Activated CD8-positive, alpha-beta memory T cell treated with anti-CD3 and anti-CD28 coated beads, Interleukin-2, amount 10 ng/mL, durations not matched to agents 7 days and 5 days (primary cell): ENCODE measurements at regions not wholly inside any gene's neighbourhood (a gene's known extent, or its start where the extent isn't known, plus 50 kb on each side); places are given as distances from the start of the nearest gene placed in this dataset.

Experiments
- ATAC-seq: fragments of 150-1000 bp; cut with Tn5 transposase; one replicate; pipeline ENCODE4 v1.10.0; 2021; ENCODE audit warnings: moderate library complexity
- CTCF ChIA-PET: fragments of 350-600 bp; sonication (Branson Sonifier 250); formaldehyde crosslinking; loops from one replicate; lab custom pipeline; 2021; ENCODE audit warnings: antibody characterized with exemption; lab: Charles Lee
- DNase-seq: peaks from one replicate; pipeline ENCODE4 v3.0.0-alpha.2; 2020
- H3K27ac Mint-ChIP-seq: one replicate; pipeline ENCODE4 v1.8.0; 2021; ENCODE audit warnings: mild to moderate bottlenecking, mixed read lengths
- H3K27me3 Mint-ChIP-seq: one replicate; pipeline ENCODE4 v1.8.0; 2021; ENCODE audit warnings: mixed read lengths
- H3K36me3 Mint-ChIP-seq: one replicate; pipeline ENCODE4 v1.8.0; 2021; ENCODE audit warnings: mild to moderate bottlenecking, mixed read lengths
- H3K4me1 Mint-ChIP-seq: one replicate; pipeline ENCODE4 v1.8.0; 2021; ENCODE audit warnings: mixed read lengths
- H3K4me3 Mint-ChIP-seq: one replicate; pipeline ENCODE4 v1.8.0; 2021; ENCODE audit warnings: mild to moderate bottlenecking, moderate library complexity, mixed read lengths
- H3K9me3 Mint-ChIP-seq: one replicate; pipeline ENCODE4 v1.8.0; 2022; ENCODE audit warnings: low read depth, mixed read lengths

DNA sequence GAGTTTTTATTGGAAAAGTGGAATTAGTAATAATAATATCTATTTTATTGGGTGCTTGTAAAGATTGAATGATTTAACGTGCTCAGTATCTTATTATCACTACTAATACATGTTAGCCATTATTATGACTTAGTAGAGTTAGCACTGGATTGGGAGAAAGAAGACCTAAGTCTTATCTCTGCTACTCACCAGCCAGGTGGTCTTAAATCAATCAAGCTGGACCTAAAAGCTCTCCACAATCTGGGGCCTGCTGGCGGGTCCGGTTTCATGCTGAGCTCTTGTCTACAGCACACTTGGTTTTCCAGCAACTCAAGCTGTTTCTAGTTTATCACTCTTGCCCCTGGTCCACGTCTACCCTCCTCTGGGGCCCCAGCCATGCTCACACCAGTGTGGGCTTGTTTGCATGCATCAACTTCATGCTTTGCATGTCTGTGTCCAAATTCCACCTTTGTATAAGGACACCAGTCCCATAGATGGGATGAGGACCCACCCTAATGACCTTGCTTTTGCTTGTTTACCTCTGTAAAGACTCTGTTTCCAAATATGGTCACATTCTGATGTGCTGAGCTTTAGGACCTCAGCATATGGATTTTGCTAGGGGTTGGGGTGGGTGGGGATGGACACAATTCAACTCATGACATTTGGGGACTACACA, 363.1 kb downstream of the LPIN1 start:
- Mint-ChIP-seq H3K9me3 (no peaks in the 10 kb centered on the region), H3K4me1 (peaks cover 27% of the 10 kb centered on the region), H3K27ac (no peak overlapping the region), H3K36me3 (no peaks in the 10 kb centered on the region), H3K27me3 (peaks cover 6% of the 10 kb centered on the region), H3K4me3 (no peak overlapping the region)
- CTCF ChIA-PET, result no interaction called here
- DNase-seq (no peak), ATAC-seq (no peak)

DNA sequence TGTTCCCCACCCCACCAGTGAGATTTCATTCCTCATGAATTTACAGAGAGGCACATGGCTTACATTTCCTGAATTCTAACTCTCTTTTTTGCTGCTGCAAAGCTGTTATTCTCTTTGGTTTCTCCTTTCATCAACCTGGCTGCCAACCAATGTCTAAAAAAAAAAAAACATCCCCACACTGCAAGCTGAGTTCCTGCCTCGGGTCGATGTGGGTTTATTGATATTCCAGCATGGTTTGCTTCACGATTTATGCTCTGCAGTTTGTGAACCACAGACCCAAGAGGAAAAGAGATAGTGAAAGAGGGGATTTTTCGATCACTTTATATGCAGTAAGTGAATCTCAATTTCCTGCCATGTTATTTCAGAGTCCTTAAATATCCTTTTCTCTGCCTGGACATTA, 363.6 kb downstream of the LPIN1 start:
- ATAC-seq, result no peak
- Mint-ChIP-seq H3K27me3 (peaks cover 6% of the 10 kb centered on the region), H3K4me3 (no peak overlapping the region), H3K9me3 (no peaks in the 10 kb centered on the region), H3K36me3 (no peaks in the 10 kb centered on the region), H3K4me1 (peaks cover 27% of the 10 kb centered on the region), H3K27ac (no peak overlapping the region)
- DNase-seq, result no peak
- CTCF ChIA-PET, result no interaction called here

DNA sequence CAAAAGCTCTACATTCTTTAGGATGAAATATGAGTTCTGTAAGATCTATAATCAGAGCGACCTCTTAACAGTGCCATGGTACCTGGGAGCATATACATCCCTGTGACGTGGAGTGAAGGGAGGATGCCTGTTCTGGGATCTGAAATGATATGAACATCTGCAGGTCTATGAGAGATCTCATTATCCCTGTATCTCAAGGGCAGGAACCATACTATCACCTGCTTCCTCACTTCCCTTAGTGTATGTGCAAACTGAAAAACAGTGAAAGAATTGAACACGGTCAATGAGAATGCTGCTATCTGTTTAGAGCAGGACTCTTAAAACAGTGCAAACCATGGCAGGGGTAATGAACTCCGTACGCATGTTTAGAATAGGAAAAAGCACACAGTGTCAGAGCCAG, 364.0 kb downstream of the LPIN1 start:
- CTCF ChIA-PET, result no interaction called here
- no peak for DNase-seq
- Mint-ChIP-seq H3K36me3 (no peaks in the 10 kb centered on the region), H3K27ac (no peak overlapping the region), H3K27me3 (peaks cover 6% of the 10 kb centered on the region), H3K4me3 (no peak overlapping the region), H3K9me3 (no peaks in the 10 kb centered on the region), H3K4me1 (peaks cover 27% of the 10 kb centered on the region)
- ATAC-seq, result no peak

DNA sequence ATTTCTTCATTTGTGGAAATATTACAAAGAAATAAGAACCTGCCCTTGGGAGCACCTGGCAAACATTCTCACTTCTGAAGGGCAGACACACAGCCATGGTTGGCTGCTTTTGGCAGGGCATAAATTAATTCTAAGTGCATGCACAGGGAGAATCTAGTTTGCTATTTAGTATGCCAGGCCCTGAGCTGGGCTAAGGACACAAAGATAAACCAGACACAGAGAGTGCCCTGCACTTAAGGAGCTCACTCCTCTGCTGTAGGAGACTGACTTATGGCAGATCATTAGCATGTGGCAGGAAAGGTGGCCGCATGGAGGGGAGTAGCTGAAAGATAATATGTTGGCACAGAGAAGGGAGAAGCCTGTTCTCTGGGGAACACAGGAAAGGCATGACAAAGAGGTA, 367.0 kb downstream of the LPIN1 start:
- Mint-ChIP-seq H3K27ac (no peak overlapping the region), H3K36me3 (no peaks in the 10 kb centered on the region), H3K9me3 (no peaks in the 10 kb centered on the region), H3K27me3 (peaks cover 6% of the 10 kb centered on the region), H3K4me3 (no peak overlapping the region), H3K4me1 (peaks cover 12% of the 10 kb centered on the region)
- no peak for DNase-seq
- CTCF ChIA-PET, result no interaction called here
- no peak for ATAC-seq

- H3K4me1 Mint-ChIP-seq, result peaks cover 8% of the 10 kb centered on the region
- CTCF ChIA-PET, result no interaction called here
- H3K4me3 Mint-ChIP-seq, result no peak overlapping the region
- no peaks in the 10 kb centered on the region for H3K36me3 Mint-ChIP-seq
- no peak for ATAC-seq
- H3K27me3 Mint-ChIP-seq, result peaks cover 6% of the 10 kb centered on the region
- DNase-seq, result no peak
- H3K27ac Mint-ChIP-seq, result no peak overlapping the region
- no peaks in the 10 kb centered on the region for H3K9me3 Mint-ChIP-seq
Observed at GRCh38 chr2:12114816-12115215, 368.4 kb downstream of the LPIN1 start.

DNA sequence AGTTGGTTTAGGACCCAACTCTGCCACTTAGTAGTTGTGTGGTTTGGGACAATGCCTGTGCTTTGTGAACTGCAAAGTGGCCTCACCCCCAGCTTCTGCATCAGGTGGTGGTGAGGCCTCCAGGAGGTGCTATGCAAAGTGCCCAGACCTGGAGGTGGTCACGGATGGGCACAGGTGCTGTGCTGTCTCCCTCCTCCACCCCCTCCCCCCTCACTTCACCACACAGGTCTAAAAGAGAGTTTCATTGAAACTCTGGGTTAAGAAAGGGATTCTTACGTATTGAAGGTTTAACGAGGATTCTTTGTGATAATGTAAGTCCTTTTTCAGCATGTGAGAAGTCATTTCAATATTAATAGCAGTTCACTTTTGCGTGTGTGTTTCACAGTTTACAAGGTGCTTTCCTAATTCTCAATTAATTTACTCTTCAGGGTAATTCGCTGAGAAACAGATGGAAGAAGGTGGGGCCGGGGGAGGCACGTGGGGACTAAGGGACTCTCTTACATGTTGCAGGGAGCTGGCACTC, 369.9 kb downstream of the LPIN1 start:
- Mint-ChIP-seq H3K27me3 (peaks cover 6% of the 10 kb centered on the region), H3K36me3 (no peaks in the 10 kb centered on the region), H3K9me3 (no peaks in the 10 kb centered on the region), H3K27ac (no peak overlapping the region), H3K4me1 (no peaks in the 10 kb centered on the region), H3K4me3 (no peak overlapping the region)
- DNase-seq (no peak), ATAC-seq (no peak)
- CTCF ChIA-PET, result no interaction called here

DNA sequence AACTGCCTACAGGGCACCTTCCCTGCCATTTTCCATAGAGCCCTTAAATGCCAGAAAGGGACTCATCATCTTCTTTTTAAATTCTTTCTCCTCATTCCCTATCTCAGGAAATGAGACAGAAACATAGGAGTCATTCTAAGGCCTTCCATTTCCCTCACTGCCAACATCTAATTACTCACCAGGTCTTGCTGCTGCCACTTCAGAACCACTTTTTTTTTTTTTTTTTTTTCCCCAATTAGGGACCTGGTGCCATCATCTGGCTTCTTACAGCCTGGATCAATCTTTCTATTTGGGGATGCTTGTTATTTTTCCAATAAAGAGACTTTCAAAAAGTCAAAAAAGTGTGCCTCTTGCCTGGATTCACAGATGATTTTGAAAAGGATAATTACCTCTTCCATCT, 373.4 kb downstream of the LPIN1 start:
- Mint-ChIP-seq H3K36me3 (no peaks in the 10 kb centered on the region), H3K9me3 (no peaks in the 10 kb centered on the region), H3K27me3 (no peaks in the 10 kb centered on the region), H3K27ac (no peak overlapping the region), H3K4me1 (no peaks in the 10 kb centered on the region), H3K4me3 (no peak overlapping the region)
- DNase-seq (no peak), ATAC-seq (no peak)
- CTCF ChIA-PET, result no interaction called here

DNA sequence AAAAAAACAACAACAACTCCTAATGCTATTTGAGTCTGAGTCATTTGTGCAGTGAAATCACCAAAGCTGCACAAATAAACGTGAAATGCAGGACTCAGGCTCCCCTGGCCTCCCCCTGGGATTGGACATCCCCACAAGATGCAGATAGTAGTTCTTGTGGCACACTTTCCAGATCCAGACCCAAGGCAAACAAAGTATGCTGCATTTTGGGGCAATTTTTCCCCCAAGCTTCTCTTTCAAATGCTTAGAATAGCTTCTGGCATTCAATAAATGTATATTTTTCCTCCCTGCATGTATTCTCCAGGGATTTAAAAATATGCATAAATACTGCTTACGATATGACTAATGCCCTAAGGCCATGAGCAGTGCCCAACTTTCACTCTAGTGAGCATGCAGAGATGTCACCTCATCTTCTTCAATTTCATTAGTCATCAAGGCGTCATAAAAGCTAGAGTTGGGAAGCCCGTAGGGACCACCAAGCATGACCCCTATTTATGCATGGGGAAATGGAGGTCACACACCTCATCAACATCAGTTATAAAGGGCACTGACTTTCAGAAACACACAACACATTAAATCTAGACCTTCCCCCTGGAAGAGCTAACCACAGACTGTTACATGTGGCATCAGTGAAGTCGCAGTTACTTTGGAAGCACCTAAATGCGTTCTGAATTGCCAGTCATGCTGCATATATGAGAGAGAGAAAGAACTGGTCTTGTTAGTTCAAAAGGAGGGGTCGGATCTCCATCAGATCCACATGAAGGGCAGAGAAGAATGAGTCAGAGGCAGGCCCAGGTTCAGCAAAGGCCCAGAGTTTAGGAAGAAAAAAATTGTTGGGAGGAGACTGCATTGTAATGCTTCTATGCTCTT, 374.1 kb downstream of the LPIN1 start:
- CTCF ChIA-PET, result no interaction called here
- DNase-seq, result no peak
- no peak for ATAC-seq

GRCh38 chr2:12124790-12125189, 378.4 kb downstream of the LPIN1 start:
- H3K4me1 Mint-ChIP-seq, result peaks cover 7% of the 10 kb centered on the region
- H3K36me3 Mint-ChIP-seq, result no peaks in the 10 kb centered on the region
- H3K9me3 Mint-ChIP-seq, result peaks cover 4% of the 10 kb centered on the region
- no peak overlapping the region for H3K27ac Mint-ChIP-seq
- DNase-seq, result no peak
- no peaks in the 10 kb centered on the region for H3K27me3 Mint-ChIP-seq
- no peak overlapping the region for H3K4me3 Mint-ChIP-seq
- CTCF ChIA-PET, result no interaction called here
- no peak for ATAC-seq

More for the DNA sequence above, 374.1 kb downstream of the LPIN1 start:
- no peak overlapping the region for H3K4me3 Mint-ChIP-seq
- no peaks in the 10 kb centered on the region for H3K9me3 Mint-ChIP-seq
- H3K27ac Mint-ChIP-seq, result no peak overlapping the region
- no peaks in the 10 kb centered on the region for H3K27me3 Mint-ChIP-seq
- no peaks in the 10 kb centered on the region for H3K4me1 Mint-ChIP-seq
- no peaks in the 10 kb centered on the region for H3K36me3 Mint-ChIP-seq

DNA sequence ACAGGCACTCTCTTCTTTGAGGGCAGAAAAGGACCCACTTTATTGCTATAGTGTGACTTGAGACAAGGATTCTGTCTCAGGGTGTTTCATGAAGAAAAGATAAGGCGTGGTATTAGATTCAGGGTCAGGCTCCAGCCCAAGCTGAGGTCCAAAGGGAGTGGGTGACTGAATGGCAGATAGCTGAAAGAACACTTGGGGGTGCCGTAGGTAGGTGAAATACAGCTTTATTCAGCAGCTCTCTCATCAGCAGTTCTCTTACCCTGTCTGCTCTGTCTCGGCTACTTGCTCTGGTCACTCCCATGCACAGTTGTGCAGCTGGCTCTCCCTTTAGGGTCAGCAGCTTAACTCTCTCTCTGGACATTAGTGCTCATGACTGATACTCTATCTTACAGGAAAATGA, 379.9 kb downstream of the LPIN1 start:
- Mint-ChIP-seq H3K4me3 (no peak overlapping the region), H3K4me1 (peaks cover 7% of the 10 kb centered on the region), H3K36me3 (no peaks in the 10 kb centered on the region), H3K27me3 (no peaks in the 10 kb centered on the region), H3K27ac (no peak overlapping the region), H3K9me3 (peaks cover 4% of the 10 kb centered on the region)
- ATAC-seq (no peak), DNase-seq (no peak)
- CTCF ChIA-PET, result interaction anchor here (1.3 kb wide), 1 partner anchor 9 kb away, joined by 3 read pairs; no protein-coding TSS in a partner anchor

GRCh38 chr2:12127638-12128037, 381.2 kb downstream of the LPIN1 start:
- no peaks in the 10 kb centered on the region for H3K36me3 Mint-ChIP-seq
- DNase-seq (no peak), ATAC-seq (peak; percentile 47)
- no peaks in the 10 kb centered on the region for H3K27me3 Mint-ChIP-seq
- H3K9me3 Mint-ChIP-seq, result peaks cover 4% of the 10 kb centered on the region
- CTCF ChIA-PET, result no interaction called here
- peaks cover 7% of the 10 kb centered on the region for H3K4me1 Mint-ChIP-seq
- H3K4me3 Mint-ChIP-seq, result no peak overlapping the region
- H3K27ac Mint-ChIP-seq, result peak overlapping the region; percentile 50

DNA sequence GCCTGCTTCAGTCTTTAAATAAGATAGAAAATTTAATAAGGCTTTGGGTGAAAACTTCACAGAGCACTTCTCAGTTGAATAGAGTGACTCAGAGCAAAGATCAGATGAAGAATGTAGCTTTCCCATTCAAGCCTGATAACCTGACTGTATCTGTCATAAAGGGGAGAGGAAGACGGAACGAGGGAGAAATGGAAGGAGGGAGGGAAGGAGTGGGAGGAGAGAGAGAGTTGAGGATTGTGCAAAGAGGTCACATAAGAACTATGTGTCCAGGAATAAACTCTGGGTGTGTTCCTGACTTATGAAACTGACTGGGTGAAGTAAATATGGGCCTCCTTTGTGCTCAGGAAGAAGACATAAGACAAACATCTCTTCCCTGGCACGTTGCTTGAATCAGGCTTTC, 385.5 kb downstream of the LPIN1 start:
- no peak for ATAC-seq

GRCh38 chr2:12141618-12142258, 395.3 kb downstream of the LPIN1 start:
- Mint-ChIP-seq H3K36me3 (no peaks in the 10 kb centered on the region), H3K27ac (no peak overlapping the region), H3K27me3 (no peaks in the 10 kb centered on the region), H3K9me3 (no peaks in the 10 kb centered on the region), H3K4me1 (no peaks in the 10 kb centered on the region), H3K4me3 (no peak overlapping the region)
- CTCF ChIA-PET, result no interaction called here
- no peak for ATAC-seq
- DNase-seq, result no peak

More for the DNA sequence above, 385.5 kb downstream of the LPIN1 start:
- no peak for DNase-seq
- CTCF ChIA-PET, result interaction anchor here (0.9 kb wide), 1 partner anchor 585 kb away, joined by 3 read pairs; the partner anchor contains the start of gene TRIB2
- Mint-ChIP-seq H3K27ac (no peak overlapping the region), H3K4me1 (peaks cover 7% of the 10 kb centered on the region), H3K4me3 (no peak overlapping the region), H3K27me3 (no peaks in the 10 kb centered on the region), H3K9me3 (no peaks in the 10 kb centered on the region), H3K36me3 (no peaks in the 10 kb centered on the region)
